Liver (tissue), 8 donors: ENCODE measurements at regions not wholly inside any gene's neighbourhood (a gene's known extent, or its start where the extent isn't known, plus 50 kb on each side); places are given as distances from the start of the nearest gene placed in this dataset.

Source experiments
- DNase-seq: peaks from one replicate; pipeline ENCODE4 v3.0.0-alpha.2; 2017; ENCODE audit warnings: low spot score
- H3K27ac ChIP-seq, 2 donors: one replicate each; pipeline ENCODE4 v1.7.0; 2013; ENCODE audit warnings: inconsistent platforms in 2 of 2, low read length in 2 of 2, control low read depth in 1 of 2, low read depth in 1 of 2, mild to moderate bottlenecking in 1 of 2
- H3K27me3 ChIP-seq, 4 donors: one replicate each; pipeline versions ENCODE4 v1.6.1 to v1.7.0; 2013; ENCODE audit warnings: low read length in 3 of 4, inconsistent platforms in 1 of 4, mild to moderate bottlenecking in 1 of 4, moderate library complexity in 1 of 4; ENCODE audit not compliant: control insufficient read depth in 4 of 4, insufficient read depth in 4 of 4
- H3K36me3 ChIP-seq, 4 donors: one replicate each; pipeline versions ENCODE4 v1.6.1 to v1.7.0; 2013; ENCODE audit warnings: low read length in 3 of 4, mild to moderate bottlenecking in 3 of 4, low read depth in 1 of 4, moderate library complexity in 1 of 4; ENCODE audit not compliant: control insufficient read depth in 4 of 4, insufficient read depth in 3 of 4
- H3K4me1 ChIP-seq, 4 donors: one replicate each; pipeline versions ENCODE4 v1.6.1 to v1.7.0; 2013; ENCODE audit warnings: low read length in 3 of 4, mild to moderate bottlenecking in 3 of 4, moderate library complexity in 1 of 4; ENCODE audit not compliant: control insufficient read depth in 4 of 4, insufficient read depth in 4 of 4
- H3K4me3 ChIP-seq, 3 donors: one replicate each; pipeline versions ENCODE4 v1.6.1 to v1.7.0; 2013; ENCODE audit warnings: low read length in 3 of 3, control low read depth in 1 of 3, low read depth in 1 of 3, mild to moderate bottlenecking in 1 of 3
- H3K9ac ChIP-seq, 2 donors: one replicate each; pipeline ENCODE4 v1.7.0; 2013; ENCODE audit warnings: low read length in 2 of 2, mild to moderate bottlenecking in 2 of 2, moderate library complexity in 2 of 2, control low read depth in 1 of 2, low read depth in 1 of 2
- H3K9me3 ChIP-seq, 4 donors: one replicate each; pipeline versions ENCODE4 v1.6.1 to v1.7.0; 2013; ENCODE audit warnings: low read length in 3 of 4; ENCODE audit not compliant: control insufficient read depth in 4 of 4
- ATF3 ChIP-seq: IDR thresholded peaks from 2 replicates; pipeline ENCODE4 v1.6.1; 2016; ENCODE audit warnings: antibody characterized with exemption
- EGR1 ChIP-seq, 2 donors: IDR thresholded peaks; 2 replicates each; pipeline ENCODE4 v1.6.1; 2016 to 2018; ENCODE audit warnings: antibody characterized with exemption in 2 of 2, low read depth in 2 of 2
- FOXA1 ChIP-seq: IDR thresholded peaks from 2 replicates; pipeline ENCODE4 v1.6.1; 2016; ENCODE audit warnings: antibody characterized with exemption
- FOXA2 ChIP-seq: IDR thresholded peaks from 2 replicates; pipeline ENCODE4 v1.6.1; 2016; ENCODE audit warnings: antibody characterized with exemption
- GABPA ChIP-seq, 2 donors: IDR thresholded peaks in 1 of 2; conservative IDR thresholded peaks in 1 of 2; 2 replicates each; pipeline ENCODE4 v1.6.1; 2016; ENCODE audit warnings: antibody characterized with exemption in 2 of 2, mild to moderate bottlenecking in 1 of 2, moderate library complexity in 1 of 2
- HNF4A ChIP-seq, 2 donors: conservative IDR thresholded peaks; 2 replicates each; pipeline ENCODE4 v1.6.1; 2016; ENCODE audit warnings: antibody characterized with exemption in 2 of 2, mild to moderate bottlenecking in 2 of 2
- HNF4G ChIP-seq: IDR thresholded peaks from 2 replicates; pipeline ENCODE4 v1.6.1; 2016; ENCODE audit warnings: antibody characterized with exemption
- JUND ChIP-seq, 2 donors: IDR thresholded peaks; 2 replicates each; pipeline ENCODE4 v1.6.1; 2016; ENCODE audit warnings: antibody characterized with exemption in 2 of 2
- NR2F2 ChIP-seq: IDR thresholded peaks from 2 replicates; pipeline ENCODE4 v1.6.1; 2016; ENCODE audit warnings: antibody characterized with exemption
- RAD21 ChIP-seq, 2 donors: IDR thresholded peaks; 2 replicates each; pipeline ENCODE4 v1.6.1; 2016; ENCODE audit warnings: antibody characterized with exemption in 2 of 2, mild to moderate bottlenecking in 2 of 2
- REST ChIP-seq: IDR thresholded peaks from 2 replicates; pipeline ENCODE4 v1.6.1; 2016; ENCODE audit warnings: antibody characterized with exemption, mild to moderate bottlenecking
- RXRA ChIP-seq, 2 donors: IDR thresholded peaks; 2 replicates each; pipeline ENCODE4 v1.6.1; 2017 to 2018; ENCODE audit warnings: antibody characterized with exemption in 2 of 2, mild to moderate bottlenecking in 1 of 2
- SP1 ChIP-seq: IDR thresholded peaks from 2 replicates; pipeline ENCODE4 v1.6.1; 2018; ENCODE audit warnings: antibody characterized with exemption, mild to moderate bottlenecking
- TAF1 ChIP-seq: conservative IDR thresholded peaks from 2 replicates; pipeline ENCODE4 v1.6.1; 2016; ENCODE audit warnings: antibody characterized with exemption, mild to moderate bottlenecking
- YY1 ChIP-seq: IDR thresholded peaks from 2 replicates; pipeline ENCODE4 v1.6.1; 2016; ENCODE audit warnings: antibody characterized with exemption, mild to moderate bottlenecking
- WGBS: extraction: QIAGEN DNeasy Blood & Tissue Kit; methylation state at CpG from one replicate; pipeline ENCODE4 v1.1.7; 2013; 5-methylcytosine and 5-hydroxymethylcytosine counted together
- TF ChIP-seq, protein P1 (sequence below): fragments of 150-350 bp; IDR thresholded peaks from 2 replicates; pipeline ENCODE4 v1.5.1; 2017; ENCODE audit warnings: improper control_type of control experiment, low read depth, low read length; ENCODE audit not compliant: missing input control
- TF ChIP-seq, protein P2 (sequence below): IDR thresholded peaks from 2 replicates; pipeline ENCODE4 v1.6.1; 2016; ENCODE audit warnings: antibody characterized with exemption
- TF ChIP-seq, protein P3 (sequence below): IDR thresholded peaks from 2 replicates; pipeline ENCODE4 v1.6.1; 2016; ENCODE audit warnings: antibody characterized with exemption
- donor health status: healthy.
- donor health status: healthy.
- donor health status: healthy.
- donor health status: healthy.
- donor health status: healthy.

DNA sequence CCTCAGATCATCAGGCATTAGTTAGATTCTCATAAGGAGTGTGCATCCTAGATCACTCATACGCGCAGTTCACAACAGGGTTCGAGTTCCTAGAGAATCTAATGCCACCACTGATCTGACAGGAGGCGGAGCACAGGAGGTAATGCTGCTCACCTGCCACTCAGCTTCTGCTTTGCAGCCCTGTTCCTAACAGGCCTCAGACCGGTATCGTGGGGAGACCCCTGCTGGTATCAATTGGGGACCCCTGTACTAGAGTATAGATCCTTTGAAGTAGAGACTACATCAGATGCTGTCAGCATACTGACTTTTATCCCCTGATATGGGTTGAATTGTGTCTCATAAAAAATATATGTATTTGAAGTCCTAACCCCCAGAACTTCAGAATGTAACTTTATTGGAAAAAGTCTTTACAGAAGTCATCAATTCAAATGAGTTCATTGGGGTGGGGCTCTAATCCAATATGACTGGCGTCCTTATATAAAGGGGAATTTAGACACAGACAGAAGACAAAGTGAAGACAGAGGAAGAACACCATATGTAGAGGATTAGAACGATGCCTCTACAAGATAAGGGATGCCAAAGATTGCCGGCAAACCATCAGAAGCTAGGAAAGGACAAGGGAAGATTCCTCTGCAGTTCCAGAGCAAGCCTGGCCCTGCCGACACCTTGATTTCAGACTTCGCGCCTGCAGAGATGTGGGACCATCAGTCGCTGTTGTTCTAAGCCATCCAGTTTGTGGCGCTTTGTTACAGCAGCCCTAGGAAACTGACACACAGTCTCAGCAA lies 104.4 kb upstream of the BTBD3 start:
- 88% methylated on average over 14 of the region's 14 CpGs for WGBS
- H3K27me3 ChIP-seq = no peaks in the 10 kb centered on the region

More for the DNA sequence above, 104.4 kb upstream of the BTBD3 start:
- Histone ChIP-seq H3K9me3 (no peaks in the 10 kb centered on the region), H3K4me1 (no peaks in the 10 kb centered on the region), H3K27ac (no peak overlapping the region), H3K36me3 (no peaks in the 10 kb centered on the region), H3K9ac (no peak overlapping the region), H3K4me3 (no peak overlapping the region)
- no peak for DNase-seq
- TF ChIP-seq, protein P1, sequence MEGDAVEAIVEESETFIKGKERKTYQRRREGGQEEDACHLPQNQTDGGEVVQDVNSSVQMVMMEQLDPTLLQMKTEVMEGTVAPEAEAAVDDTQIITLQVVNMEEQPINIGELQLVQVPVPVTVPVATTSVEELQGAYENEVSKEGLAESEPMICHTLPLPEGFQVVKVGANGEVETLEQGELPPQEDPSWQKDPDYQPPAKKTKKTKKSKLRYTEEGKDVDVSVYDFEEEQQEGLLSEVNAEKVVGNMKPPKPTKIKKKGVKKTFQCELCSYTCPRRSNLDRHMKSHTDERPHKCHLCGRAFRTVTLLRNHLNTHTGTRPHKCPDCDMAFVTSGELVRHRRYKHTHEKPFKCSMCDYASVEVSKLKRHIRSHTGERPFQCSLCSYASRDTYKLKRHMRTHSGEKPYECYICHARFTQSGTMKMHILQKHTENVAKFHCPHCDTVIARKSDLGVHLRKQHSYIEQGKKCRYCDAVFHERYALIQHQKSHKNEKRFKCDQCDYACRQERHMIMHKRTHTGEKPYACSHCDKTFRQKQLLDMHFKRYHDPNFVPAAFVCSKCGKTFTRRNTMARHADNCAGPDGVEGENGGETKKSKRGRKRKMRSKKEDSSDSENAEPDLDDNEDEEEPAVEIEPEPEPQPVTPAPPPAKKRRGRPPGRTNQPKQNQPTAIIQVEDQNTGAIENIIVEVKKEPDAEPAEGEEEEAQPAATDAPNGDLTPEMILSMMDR = no peak
- no peak for TF ChIP-seq HNF4A (conservative IDR thresholded peaks at IDR 0.05)
- TF ChIP-seq EGR1 (IDR thresholded peaks at IDR 0.05; ENCODE audit: low read depth in 2 of 2) = no peak
- TF ChIP-seq, protein P2, sequence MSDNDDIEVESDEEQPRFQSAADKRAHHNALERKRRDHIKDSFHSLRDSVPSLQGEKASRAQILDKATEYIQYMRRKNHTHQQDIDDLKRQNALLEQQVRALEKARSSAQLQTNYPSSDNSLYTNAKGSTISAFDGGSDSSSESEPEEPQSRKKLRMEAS = no peak
- TF ChIP-seq HNF4G = no peak
- TF ChIP-seq GABPA (IDR thresholded peaks at IDR 0.05 in 1 of 2, conservative IDR thresholded peaks at IDR 0.05 in 1 of 2) = no peak
- TF ChIP-seq FOXA1 = no peak
- TF ChIP-seq TAF1 = no peak
- no peak for TF ChIP-seq JUND (IDR thresholded peaks at IDR 0.05)
- TF ChIP-seq YY1 = no peak
- TF ChIP-seq RAD21 (IDR thresholded peaks at IDR 0.05) = no peak
- no peak for TF ChIP-seq RXRA (IDR thresholded peaks at IDR 0.05)
- no peak for TF ChIP-seq FOXA2
- no peak for TF ChIP-seq NR2F2
- no peak for TF ChIP-seq REST
- TF ChIP-seq SP1 = no peak
- TF ChIP-seq, protein P3, sequence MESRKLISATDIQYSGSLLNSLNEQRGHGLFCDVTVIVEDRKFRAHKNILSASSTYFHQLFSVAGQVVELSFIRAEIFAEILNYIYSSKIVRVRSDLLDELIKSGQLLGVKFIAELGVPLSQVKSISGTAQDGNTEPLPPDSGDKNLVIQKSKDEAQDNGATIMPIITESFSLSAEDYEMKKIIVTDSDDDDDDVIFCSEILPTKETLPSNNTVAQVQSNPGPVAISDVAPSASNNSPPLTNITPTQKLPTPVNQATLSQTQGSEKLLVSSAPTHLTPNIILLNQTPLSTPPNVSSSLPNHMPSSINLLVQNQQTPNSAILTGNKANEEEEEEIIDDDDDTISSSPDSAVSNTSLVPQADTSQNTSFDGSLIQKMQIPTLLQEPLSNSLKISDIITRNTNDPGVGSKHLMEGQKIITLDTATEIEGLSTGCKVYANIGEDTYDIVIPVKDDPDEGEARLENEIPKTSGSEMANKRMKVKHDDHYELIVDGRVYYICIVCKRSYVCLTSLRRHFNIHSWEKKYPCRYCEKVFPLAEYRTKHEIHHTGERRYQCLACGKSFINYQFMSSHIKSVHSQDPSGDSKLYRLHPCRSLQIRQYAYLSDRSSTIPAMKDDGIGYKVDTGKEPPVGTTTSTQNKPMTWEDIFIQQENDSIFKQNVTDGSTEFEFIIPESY = no peak
- TF ChIP-seq ATF3 = no peak
